KG1 (cell line): ENCODE measurements at regions not wholly inside any gene's neighbourhood (a gene's known extent, or its start where the extent isn't known, plus 50 kb on each side); places are given as distances from the start of the nearest gene placed in this dataset.

ENCODE experiments used
- DNase-seq: peaks from one replicate; lab custom pipeline; 2025; lab: John Stamatoyannopoulos, UW

- no peak for DNase-seq
These were observed 325.6 kb downstream of the TTLL7 start for GRCh38 chr1:83673312-83673711.

- DNase-seq: no peak
These were observed 327.3 kb downstream of the TTLL7 start for GRCh38 chr1:83671586-83671985.

GRCh38 chr1:83670909-83671565 lies 327.9 kb downstream of the TTLL7 start:
- no peak for DNase-seq

- DNase-seq: no peak
These were observed 357.0 kb downstream of the TTLL7 start for GRCh38 chr1:83641796-83642443.

DNA sequence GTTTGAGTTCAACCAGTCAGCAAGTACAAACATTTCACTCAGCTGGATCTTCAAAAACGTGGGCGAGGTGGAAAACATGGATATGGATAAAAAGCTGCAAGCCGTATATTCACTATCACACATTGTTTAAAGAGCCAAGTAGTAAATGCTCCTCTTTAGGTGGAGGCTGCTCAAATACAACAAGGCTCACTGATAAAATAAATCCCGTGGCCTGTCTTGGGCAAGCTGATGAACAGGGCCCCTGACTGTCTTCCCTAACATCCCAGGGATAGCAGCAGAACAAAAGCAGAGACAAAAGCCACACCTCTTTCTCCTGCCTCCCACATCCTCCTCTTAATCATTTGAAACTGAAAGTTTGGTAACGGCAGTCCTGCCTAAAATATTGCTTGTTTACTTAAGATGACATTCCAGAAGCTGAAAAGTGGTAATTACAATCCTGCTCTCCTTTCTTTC lies 357.7 kb downstream of the TTLL7 start:
- DNase-seq: no peak

DNA sequence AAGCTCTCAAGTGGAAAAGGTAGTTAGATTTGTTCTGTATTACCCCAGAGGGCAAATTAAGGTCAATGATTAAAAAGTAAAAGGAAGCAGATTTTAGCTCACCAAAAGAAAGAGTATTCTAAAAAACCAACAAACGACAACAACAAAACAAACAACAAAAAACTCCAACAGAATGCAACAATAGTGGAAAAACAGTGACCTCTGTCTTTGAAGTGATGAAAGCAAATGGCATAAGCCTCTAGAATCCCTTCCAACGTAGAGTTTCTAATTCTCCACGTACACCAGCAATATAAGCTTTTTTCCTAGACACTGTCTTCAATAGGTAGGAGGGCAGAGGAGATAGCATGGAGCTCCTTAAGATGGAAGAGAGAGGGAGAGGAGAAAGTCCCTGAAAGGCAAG lies 359.1 kb downstream of the TTLL7 start:
- no peak for DNase-seq

DNA sequence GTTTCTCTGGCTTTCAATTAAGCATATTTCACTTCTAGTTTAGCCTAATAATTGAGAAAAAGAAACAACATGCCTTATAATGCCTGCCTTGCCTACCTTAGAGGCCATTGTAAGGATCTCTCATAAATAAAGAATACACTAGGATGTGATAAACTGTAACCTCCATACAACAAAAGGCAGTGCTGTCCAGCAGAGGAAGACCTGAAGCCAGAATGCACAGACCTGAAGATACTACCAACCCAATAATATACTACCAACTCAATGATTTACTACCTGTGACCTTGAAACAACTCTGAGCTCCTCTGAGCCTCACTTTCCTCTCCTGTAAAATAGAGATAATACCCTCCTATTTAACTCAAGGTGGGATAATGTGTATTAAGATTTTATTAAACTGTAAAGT lies 361.3 kb downstream of the TTLL7 start:
- DNase-seq: no peak

GRCh38 chr1:83637009-83637408 lies 361.9 kb downstream of the TTLL7 start:
- DNase-seq: no peak

- DNase-seq: no peak
These were observed 366.0 kb downstream of the TTLL7 start for GRCh38 chr1:83632906-83633305.

DNA sequence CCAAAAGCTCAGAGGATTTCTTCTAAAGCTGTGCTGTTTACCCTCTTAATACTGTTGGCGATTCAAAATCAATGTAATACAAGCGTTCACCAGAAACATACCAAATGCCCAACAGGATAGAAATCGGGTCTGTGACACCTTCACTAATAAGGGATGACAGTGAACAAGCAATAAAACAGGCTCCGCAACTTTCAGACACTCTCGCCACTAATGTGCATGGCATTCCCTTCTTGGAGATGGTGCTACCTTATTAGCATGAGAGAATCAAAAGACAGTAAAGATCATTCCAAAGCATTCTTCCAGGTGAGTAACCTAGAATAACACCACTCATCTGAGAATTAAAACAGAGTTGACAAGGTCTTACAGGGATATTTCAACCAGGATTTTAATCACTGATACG lies 367.1 kb downstream of the TTLL7 start:
- no peak for DNase-seq

GRCh38 chr1:83627045-83627444 lies 371.9 kb downstream of the TTLL7 start:
- DNase-seq: no peak

GRCh38 chr1:83626603-83627002 lies 372.3 kb downstream of the TTLL7 start:
- DNase-seq: no peak

GRCh38 chr1:83625646-83626045 lies 373.3 kb downstream of the TTLL7 start:
- no peak for DNase-seq

- no peak for DNase-seq
These were observed 378.9 kb downstream of the TTLL7 start for GRCh38 chr1:83620016-83620415.

DNA sequence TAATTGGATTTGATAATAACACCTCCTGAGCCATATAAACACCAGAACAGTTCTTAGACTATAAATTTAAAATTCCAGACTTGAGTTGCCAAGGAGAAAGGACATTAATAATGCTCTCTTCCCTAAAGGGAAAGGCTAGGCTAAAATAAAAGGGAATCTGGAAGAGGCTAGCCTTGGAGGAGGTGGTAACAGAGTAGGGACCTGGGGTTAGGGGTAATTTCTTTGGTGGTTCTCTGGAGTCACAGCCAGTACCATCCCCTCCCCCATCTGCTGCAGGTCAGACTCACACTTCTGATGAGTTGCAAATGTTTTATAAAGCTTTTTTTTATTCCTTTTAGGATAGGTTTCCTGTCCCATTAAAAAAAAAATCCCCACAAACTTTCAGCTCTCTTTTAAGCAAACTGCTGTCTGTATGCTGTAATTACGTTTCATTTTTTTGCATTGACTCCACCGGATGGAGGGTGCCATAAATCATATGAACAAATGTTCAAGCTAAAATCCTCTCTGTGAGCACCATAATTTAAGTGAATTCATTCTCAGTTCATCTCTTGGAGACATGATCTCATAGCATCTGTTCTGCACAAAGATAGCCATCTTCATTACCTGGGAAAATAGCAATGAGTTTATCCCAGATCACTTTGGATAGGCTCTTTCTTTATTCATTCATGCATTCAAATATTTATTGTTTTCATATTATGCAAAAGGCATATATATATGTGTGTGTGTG lies 379.6 kb downstream of the TTLL7 start:
- peak; percentile 38 for DNase-seq

DNA sequence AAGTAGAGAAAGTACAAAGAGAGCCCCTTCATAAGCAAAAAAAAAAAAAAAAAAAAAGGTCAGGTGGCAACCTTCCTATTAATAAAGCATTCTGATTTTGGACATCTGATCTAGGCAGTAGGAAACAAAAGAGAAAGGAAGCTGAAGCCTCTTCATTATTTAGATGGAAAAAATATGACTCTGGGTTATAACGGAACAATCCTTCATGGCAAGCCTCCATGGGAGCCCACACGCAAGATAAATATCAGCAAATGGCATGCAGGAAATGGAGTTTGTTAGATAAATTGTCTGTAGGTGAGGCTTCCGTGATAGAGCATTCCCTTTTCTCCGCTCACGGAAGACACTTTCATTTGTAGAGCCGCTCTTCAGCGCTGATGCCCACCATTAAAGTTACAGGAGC lies 381.0 kb downstream of the TTLL7 start:
- DNase-seq: no peak

DNA sequence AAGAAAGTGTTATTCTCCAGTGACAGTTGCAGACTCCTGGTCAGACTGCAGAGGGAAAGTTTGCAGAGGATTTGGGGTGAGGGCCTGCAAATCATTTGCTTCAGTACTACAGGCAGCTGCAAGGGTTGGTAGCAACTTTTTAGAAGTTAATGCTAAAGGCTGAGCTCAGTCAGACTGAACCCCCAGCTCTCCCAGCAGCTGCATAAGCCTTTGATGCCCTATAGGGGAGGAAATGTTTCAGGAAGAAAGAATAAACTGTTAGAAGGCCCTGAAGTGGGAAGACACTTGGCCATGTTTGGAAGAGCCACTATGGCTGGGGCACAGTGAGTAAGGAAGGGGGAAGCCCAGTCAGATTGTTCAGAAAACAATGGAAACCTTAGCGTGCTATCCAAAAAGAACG lies 383.6 kb downstream of the TTLL7 start:
- DNase-seq: no peak

DNA sequence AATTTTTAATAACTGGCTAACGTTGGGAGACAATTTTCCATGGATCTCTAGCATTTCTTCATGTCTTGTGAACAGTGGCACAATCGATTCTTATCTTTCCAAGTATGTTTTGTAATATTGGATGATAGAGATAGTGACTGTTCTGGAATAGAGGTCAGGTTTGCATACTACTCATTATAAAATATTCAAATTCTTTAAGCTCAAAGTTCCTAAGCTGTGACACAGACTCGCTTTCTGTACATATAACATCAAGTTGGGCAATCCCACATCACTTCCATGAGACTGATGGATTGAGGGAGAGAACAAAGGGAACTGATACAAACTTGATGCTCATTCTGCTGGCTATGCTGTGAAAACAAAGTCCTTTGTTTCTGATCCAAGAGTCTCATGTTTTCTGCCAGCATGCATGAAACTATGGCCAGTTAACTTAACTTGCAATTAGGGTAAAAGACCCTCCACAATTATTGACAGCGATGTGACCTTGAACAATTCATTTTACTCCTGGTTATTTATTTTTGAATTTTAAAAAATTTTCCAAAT lies 392.4 kb downstream of the TTLL7 start:
- no peak for DNase-seq

- no peak for DNase-seq
These were observed 402.6 kb downstream of the TTLL7 start for GRCh38 chr1:83596331-83596730.

DNA sequence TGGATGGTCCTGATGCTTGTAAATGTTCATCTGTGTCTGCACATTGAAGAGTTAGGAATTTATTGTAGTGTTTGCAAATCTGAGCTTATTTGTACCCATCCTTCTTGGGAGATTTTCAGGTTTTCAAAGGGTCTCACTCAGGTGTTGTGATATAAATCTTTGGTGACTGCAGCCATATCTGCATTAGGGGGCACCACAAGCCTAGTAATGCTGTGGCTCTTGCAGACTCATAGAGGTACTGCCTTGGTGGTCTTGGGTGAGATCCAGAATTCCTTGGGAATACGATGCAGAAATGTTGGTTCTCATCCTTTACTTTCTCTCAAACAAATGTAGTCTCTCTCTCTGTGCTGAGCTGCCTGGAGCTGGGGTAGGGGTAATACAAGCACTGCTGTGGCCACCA lies 405.9 kb downstream of the TTLL7 start:
- no peak for DNase-seq

- DNase-seq: no peak
These were observed 410.8 kb downstream of the TTLL7 start for GRCh38 chr1:83588140-83588539.

DNA sequence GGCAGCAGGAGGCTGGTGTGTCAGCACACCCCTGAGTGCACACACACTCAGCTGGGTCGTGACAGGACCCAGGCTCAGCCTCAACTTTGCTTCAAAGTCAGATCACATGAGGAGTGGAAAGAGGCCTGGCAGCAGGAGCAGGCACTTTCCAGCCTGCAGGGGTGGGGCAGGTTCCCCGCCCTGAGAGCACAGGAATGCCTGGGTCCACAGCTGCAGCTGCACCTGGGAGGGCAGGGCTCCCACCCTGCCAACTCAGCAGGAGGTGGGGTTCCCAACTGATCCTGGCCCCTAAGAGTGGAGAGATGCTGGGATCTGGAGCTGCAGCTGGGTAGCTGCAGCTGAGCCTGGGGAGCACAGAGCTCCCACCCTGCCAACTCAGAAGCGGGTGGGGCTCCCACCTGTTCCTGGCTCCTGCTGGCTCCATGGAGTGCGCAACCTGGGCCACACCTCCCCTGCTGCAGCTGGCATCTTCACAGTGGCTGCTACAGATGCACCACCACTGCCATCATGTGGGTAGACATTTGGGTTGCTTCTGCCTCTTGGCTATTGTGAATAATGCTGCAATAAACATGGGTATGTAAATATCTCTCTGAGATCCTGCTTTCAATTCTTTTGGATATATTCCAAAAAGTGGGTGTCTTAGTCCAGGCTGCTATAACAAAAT lies 415.4 kb downstream of the TTLL7 start:
- DNase-seq: no peak
